ENCODE measurements at regions not wholly inside any gene's neighbourhood (a gene's known extent, or its start where the extent isn't known, plus 50 kb on each side); places are given as distances from the start of the nearest gene placed in this dataset.

DNA sequence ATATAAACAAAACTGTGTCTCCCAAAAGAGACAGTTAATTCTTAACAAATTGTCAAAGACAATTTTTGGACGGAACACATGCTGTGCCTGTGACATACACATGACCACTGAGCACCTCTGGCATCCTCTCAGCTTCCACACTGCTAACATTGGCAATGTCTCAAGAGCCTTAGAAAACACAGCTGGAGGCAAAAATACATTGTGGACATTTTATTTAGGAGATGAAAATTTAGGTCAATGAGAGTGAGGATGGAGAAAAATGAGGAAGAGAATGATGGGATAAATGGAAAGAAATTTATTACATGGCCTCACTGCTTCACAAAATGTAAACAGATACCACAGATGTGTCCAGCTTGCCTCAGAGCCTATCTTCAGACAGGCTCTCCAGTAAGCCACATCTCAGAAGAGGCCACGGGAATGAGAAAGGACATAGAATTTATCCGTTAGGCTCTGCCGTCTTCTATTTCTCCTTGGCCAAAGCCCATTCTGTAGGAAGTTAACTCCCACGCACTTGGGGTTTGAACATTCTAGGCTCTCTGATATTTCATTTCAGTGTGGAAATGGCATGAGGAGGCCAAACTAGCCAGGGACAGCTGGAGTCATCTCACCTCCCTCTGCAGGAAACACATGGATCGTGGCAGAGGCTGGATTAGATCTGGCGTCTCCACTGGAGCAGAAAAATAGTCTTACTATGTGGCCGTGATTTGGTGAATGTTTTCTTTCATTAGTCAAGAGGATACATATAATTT lies 519.4 kb upstream of the DSEL start:
- H3K9me2 ChIP-seq (replicated peaks; ENCODE audit: control insufficient read depth, low read length), result no peaks in the 10 kb centered on the region
- no peak overlapping the region for H3K4me3 ChIP-seq (ENCODE audit: low read length)
- H3K27me3 ChIP-seq (ENCODE audit: control insufficient read depth, low read length), result no peaks in the 10 kb centered on the region
- H4K20me1 ChIP-seq (ENCODE audit: control insufficient read depth, insufficient read depth, low read depth, low read length), result no peaks in the 10 kb centered on the region
- TF ChIP-seq EZH2phosphoT487 (IDR thresholded peaks at IDR 0.05; ENCODE audit: borderline replicate concordance, low read length), result no peak
- TF ChIP-seq, protein P1, sequence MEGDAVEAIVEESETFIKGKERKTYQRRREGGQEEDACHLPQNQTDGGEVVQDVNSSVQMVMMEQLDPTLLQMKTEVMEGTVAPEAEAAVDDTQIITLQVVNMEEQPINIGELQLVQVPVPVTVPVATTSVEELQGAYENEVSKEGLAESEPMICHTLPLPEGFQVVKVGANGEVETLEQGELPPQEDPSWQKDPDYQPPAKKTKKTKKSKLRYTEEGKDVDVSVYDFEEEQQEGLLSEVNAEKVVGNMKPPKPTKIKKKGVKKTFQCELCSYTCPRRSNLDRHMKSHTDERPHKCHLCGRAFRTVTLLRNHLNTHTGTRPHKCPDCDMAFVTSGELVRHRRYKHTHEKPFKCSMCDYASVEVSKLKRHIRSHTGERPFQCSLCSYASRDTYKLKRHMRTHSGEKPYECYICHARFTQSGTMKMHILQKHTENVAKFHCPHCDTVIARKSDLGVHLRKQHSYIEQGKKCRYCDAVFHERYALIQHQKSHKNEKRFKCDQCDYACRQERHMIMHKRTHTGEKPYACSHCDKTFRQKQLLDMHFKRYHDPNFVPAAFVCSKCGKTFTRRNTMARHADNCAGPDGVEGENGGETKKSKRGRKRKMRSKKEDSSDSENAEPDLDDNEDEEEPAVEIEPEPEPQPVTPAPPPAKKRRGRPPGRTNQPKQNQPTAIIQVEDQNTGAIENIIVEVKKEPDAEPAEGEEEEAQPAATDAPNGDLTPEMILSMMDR (IDR thresholded peaks at IDR 0.05; ENCODE audit: low read depth, low read length, poor library complexity, severe bottlenecking), result no peak
- H3K79me2 ChIP-seq (ENCODE audit: control insufficient read depth, low read length), result no peaks in the 10 kb centered on the region
- no peaks in the 10 kb centered on the region for H3K4me1 ChIP-seq (ENCODE audit: control insufficient read depth, low read length)
- H3F3A ChIP-seq (ENCODE audit: control insufficient read depth, insufficient read depth), result no peaks in the 10 kb centered on the region
- no peak overlapping the region for H3K27ac ChIP-seq (ENCODE audit: low read depth, low read length)
- H3K9me3 ChIP-seq (ENCODE audit: control insufficient read depth, insufficient read depth, low read length), result no peaks in the 10 kb centered on the region
- H3K4me2 ChIP-seq (ENCODE audit: low read length), result no peak overlapping the region
- H3K36me3 ChIP-seq (ENCODE audit: control insufficient read depth, low read length), result no peaks in the 10 kb centered on the region

DNA sequence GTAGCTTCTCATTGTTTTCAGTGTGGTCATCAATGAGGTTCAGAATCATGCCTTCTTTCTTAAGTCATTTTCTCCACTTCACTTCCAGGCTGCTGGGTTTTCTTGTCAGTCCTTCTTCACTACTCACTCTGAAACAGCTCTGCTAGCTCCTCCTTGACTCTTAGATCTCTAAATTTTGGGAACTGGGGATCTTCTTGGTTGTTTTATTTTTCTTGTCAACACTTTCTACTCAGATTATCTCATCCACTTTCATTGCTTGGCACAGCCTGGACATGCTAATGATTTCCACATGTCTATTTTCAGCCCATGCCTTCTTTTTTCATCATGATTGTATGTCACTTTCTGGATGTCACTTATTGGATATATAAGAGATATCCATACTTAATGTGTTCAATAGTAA lies 517.8 kb upstream of the DSEL start:
- Histone ChIP-seq H3K4me1 (ENCODE audit: control insufficient read depth, low read length) (no peaks in the 10 kb centered on the region), H3F3A (ENCODE audit: control insufficient read depth, insufficient read depth) (no peaks in the 10 kb centered on the region), H3K9me2 (replicated peaks; ENCODE audit: control insufficient read depth, low read length) (no peaks in the 10 kb centered on the region), H3K27ac (ENCODE audit: low read depth, low read length) (no peak overlapping the region), H4K20me1 (ENCODE audit: control insufficient read depth, insufficient read depth, low read depth, low read length) (no peaks in the 10 kb centered on the region), H3K9me3 (ENCODE audit: control insufficient read depth, insufficient read depth, low read length) (no peaks in the 10 kb centered on the region), H3K4me2 (ENCODE audit: low read length) (no peak overlapping the region), H3K36me3 (ENCODE audit: control insufficient read depth, low read length) (no peaks in the 10 kb centered on the region), H3K27me3 (ENCODE audit: control insufficient read depth, low read length) (no peaks in the 10 kb centered on the region), H3K79me2 (ENCODE audit: control insufficient read depth, low read length) (no peaks in the 10 kb centered on the region), H3K4me3 (ENCODE audit: low read length) (no peak overlapping the region)
- no peak for TF ChIP-seq EZH2phosphoT487 (IDR thresholded peaks at IDR 0.05; ENCODE audit: borderline replicate concordance, low read length)
- TF ChIP-seq, protein P1 (IDR thresholded peaks at IDR 0.05; ENCODE audit: low read depth, low read length, poor library complexity, severe bottlenecking), result no peak

DNA sequence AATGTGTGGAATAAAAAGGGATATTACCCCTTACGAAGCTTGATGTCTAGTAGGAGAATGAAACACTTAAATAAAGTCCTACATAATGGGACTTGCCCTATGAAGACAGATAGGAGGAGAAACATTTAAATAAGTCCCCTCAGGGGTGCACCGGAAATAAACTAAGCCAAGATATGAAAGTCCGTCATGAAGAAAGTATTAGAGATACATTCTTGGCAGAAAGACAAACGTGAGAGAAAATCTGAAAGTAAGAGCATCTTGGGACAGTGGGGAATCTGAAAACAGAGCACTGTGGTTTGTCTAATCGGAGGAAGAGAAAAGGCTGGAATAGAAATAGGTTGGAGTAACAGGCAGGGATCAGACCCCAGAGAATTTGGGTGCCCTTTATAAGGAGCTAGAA lies 516.9 kb upstream of the DSEL start:
- H3K79me2 ChIP-seq (ENCODE audit: control insufficient read depth, low read length), result no peaks in the 10 kb centered on the region
- H3K36me3 ChIP-seq (ENCODE audit: control insufficient read depth, low read length), result no peaks in the 10 kb centered on the region
- no peaks in the 10 kb centered on the region for H3K9me3 ChIP-seq (ENCODE audit: control insufficient read depth, insufficient read depth, low read length)
- H3K4me2 ChIP-seq (ENCODE audit: low read length), result no peak overlapping the region
- no peaks in the 10 kb centered on the region for H3K4me1 ChIP-seq (ENCODE audit: control insufficient read depth, low read length)
- no peaks in the 10 kb centered on the region for H3K9me2 ChIP-seq (replicated peaks; ENCODE audit: control insufficient read depth, low read length)
- TF ChIP-seq, protein P1 (IDR thresholded peaks at IDR 0.05; ENCODE audit: low read depth, low read length, poor library complexity, severe bottlenecking), result no peak
- no peak for TF ChIP-seq EZH2phosphoT487 (IDR thresholded peaks at IDR 0.05; ENCODE audit: borderline replicate concordance, low read length)
- no peaks in the 10 kb centered on the region for H3K27me3 ChIP-seq (ENCODE audit: control insufficient read depth, low read length)
- H3K4me3 ChIP-seq (ENCODE audit: low read length), result no peak overlapping the region
- H3K27ac ChIP-seq (ENCODE audit: low read depth, low read length), result no peak overlapping the region
- H3F3A ChIP-seq (ENCODE audit: control insufficient read depth, insufficient read depth), result no peaks in the 10 kb centered on the region
- H4K20me1 ChIP-seq (ENCODE audit: control insufficient read depth, insufficient read depth, low read depth, low read length), result no peaks in the 10 kb centered on the region
